GM19463 (cell line): ENCODE measurements at regions not wholly inside any gene's neighbourhood (a gene's known extent, or its start where the extent isn't known, plus 50 kb on each side); places are given as distances from the start of the nearest gene placed in this dataset.
A peak's percentile ranks its signal among the peaks of the same experiment; 100 is the strongest.
"Not testable (repeated sequence)": the region's sequence is repeated elsewhere in the genome, so short reads cannot be mapped to it uniquely, and the experiment has no call there.

Experiments
- ATAC-seq: cut with Tn5 transposase; IDR thresholded peaks from one replicate; pipeline ENCODE4 v1.9.1; 2021; ENCODE audit warnings: mild to moderate bottlenecking, moderate library complexity; ENCODE audit not compliant: unreplicated experiment

DNA sequence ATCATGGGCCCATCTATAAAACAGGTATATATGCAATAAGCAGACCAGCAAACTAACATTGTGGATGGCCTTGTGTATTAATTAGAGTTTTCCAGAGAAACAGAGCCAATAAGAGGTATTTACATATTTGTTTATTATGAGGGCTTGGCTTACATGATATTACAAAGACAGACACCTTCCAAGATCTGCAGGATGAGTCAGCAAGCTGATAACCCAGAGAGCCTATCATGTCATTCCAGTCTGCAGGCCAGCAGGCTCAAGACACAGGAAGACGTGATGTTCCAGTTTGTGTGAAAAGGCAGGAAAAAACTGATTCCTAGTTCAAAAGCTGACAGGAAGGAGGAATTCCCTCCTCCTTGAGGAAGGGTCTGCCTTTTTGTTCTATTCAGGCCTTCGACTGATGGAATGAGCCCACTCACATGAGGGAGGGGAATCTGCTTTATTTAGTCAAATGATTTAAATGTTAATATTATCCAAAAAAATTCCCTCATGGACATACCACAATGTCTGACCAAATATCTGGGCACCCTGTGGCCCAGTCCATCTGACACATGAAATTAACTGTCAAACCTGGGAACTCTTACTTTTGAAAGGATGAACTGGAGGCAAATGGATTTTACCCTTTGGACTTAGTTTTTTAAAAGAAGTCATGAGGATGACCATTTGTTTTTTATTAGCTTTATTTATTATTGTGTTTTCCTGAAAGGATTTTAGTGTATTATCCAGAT is 161.2 kb upstream of the CHD1 start:
- ATAC-seq = no peak

GRCh38 chr5:99088309-99088708 is 159.5 kb upstream of the CHD1 start:
- no peak for ATAC-seq

- no peak for ATAC-seq
These were observed 154.4 kb upstream of the CHD1 start for GRCh38 chr5:99083197-99083596.

DNA sequence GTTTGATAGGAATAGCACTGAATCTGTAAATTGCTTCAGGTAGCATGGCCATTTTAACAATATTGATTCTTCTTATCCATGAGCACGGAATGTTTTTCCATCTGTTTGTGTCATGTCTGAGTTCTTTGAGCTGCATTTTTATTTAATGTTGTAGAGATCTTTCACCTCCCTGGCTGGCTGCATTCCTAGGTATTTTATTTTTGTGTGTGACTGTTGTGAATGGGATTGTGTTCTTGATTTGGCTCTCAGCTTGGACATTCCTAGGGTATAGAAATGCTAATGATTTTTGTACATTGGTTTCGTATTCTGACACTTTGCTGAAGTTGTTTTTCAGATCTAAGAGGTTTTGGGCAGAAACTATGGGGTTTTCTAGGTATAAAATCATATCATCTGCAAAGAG is 152.9 kb upstream of the CHD1 start:
- no peak for ATAC-seq

GRCh38 chr5:99076723-99077640 is 148.2 kb upstream of the CHD1 start:
- peak; percentile 65 for ATAC-seq

DNA sequence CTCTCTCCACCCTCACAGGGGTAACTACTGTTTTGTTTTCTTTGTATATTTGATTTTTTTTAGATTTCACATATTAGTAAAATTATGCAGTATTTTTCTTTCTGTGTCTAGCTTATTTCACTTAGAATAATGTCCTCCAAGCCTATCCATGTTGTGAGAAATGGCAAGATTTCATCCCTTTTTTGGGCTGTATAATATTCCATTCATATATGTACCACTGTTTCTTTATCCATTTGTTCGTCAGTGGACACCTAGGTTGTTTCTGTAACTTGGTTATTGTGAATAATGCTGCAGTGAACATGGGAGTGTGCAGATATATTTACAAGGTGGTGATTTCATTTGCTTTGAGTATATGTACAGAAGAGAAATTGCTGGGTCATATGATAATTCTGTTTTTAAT is 144.0 kb upstream of the CHD1 start:
- no peak for ATAC-seq

GRCh38 chr5:99070822-99071221 is 142.0 kb upstream of the CHD1 start:
- ATAC-seq = no peak

GRCh38 chr5:99070362-99070761 is 141.6 kb upstream of the CHD1 start:
- no peak for ATAC-seq

- ATAC-seq = peak; percentile 82
These were observed 140.3 kb upstream of the CHD1 start for GRCh38 chr5:99068944-99069650.

DNA sequence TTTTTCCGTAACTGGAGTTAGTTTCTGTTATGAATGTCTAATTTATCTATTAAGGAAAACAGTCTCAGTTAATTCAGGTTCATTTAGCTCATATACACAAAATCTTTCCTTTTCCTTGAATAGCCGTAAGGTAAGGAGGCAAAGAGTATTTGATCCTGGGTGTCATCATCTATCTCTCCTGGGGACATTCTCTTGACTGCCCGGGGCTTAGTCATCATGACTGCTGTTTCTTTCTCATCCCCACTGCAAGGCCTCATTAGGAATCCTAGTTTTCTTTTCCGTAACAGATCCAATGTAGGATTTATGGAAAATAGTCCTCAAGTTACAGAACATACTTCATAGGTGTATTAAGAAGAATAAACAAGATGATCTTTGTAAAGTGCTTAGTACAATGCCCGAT is 134.9 kb upstream of the CHD1 start:
- ATAC-seq = no peak

- ATAC-seq = no peak
These were observed 132.9 kb upstream of the CHD1 start for GRCh38 chr5:99061711-99062110.

DNA sequence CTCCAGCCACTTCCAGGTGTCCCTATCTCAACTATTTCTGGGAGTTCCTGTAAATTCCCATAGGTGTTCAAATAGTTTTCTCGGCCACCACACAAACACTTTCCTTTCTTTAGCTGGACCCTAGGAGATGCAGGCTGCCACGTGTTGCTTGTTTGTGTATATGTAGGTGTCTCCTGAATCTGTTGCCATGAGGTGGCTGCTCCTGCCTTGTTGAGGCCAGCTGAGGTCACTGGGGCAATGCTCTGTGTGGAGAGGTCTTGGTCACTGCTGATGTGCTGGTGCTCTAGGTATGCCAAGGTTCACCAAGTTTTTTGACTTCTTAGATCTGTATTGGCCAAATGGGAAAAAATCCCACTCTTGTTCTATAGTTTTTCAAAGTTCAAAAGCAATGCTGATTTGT is 132.5 kb upstream of the CHD1 start:
- ATAC-seq = no peak

- ATAC-seq = peak; percentile 54
These were observed 131.8 kb upstream of the CHD1 start for GRCh38 chr5:99060306-99061261.

DNA sequence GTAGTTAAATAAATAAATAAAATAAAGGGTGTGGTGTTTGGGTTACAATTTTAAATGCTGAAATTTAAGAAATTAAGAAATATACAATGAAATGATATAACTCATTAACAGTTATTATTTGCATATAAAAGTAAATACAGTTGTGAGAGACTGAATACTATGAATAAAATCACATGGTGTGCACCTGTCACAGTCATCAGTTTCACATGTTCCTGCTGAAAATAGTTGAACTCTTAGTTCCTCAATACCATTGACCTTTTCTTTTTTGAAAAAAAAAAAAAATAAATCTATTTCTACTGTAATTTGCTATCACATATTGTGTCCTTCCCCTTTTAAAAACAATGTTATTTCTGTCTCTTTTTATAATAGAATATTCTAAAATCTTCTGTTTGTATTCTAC is 130.9 kb upstream of the CHD1 start:
- peak; percentile 40 for ATAC-seq

DNA sequence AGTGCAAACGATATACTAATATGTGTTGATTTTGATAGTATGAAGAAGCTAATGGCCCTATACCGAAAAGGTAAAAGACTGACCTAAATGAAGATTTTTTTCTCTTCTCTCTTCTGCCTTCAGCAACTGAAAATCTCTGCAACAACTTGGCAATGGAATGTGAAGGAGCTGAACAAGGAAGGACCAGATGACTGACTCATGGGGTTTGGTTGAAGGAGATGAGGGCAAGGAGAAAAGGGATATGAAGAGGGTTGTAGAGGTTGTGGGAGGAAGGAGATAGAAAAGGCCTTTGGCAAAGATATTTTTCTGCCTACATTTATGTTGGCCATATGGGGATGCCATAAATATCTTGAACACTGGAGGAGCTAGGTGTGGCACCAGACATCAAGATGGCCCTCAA is 129.7 kb upstream of the CHD1 start:
- no peak for ATAC-seq

- ATAC-seq = peak; percentile 46
These were observed 126.2 kb upstream of the CHD1 start for GRCh38 chr5:99054972-99055371.

DNA sequence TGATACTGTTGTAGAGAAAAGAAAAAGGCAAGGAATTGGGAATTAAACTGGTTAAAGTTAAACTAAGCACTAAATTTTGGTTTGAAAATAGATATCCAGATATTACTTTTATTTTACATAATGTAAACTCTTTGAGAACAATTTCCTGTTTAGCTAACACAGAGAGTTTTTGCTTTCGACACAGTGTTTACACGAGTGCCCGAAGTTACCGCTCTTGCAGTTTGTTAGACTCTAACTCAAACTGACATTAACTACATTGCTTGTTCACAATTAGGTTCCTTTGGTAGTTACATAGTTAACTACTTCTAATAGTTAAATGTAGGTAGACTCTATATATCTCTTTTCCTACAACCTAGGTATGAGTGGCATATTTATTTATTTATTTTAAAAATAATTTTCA is 117.1 kb upstream of the CHD1 start:
- no peak for ATAC-seq

GRCh38 chr5:99043257-99043656 is 114.5 kb upstream of the CHD1 start:
- not testable (repeated sequence) for ATAC-seq

GRCh38 chr5:99037668-99038067 is 108.9 kb upstream of the CHD1 start:
- no peak for ATAC-seq

GRCh38 chr5:99035942-99036341 is 107.1 kb upstream of the CHD1 start:
- ATAC-seq = no peak
